CD14-positive monocyte (primary cell): ENCODE measurements at regions not wholly inside any gene's neighbourhood (a gene's known extent, or its start where the extent isn't known, plus 50 kb on each side); places are given as distances from the start of the nearest gene placed in this dataset.

Experiments
- DNase-seq, 3 donors: peaks; one replicate each; pipeline ENCODE4 v3.0.0-alpha.2; 2011 to 2022
- H2AFZ ChIP-seq: 2 replicates; pipeline ENCODE4 v1.6.0; 2012; ENCODE audit warnings: mild to moderate bottlenecking, low read depth, low read length, inconsistent platforms; ENCODE audit not compliant: insufficient read depth, poor library complexity, severe bottlenecking
- H3K27ac ChIP-seq, 2 donors: 1 replicate in 1 of 2; 2 replicates in 1 of 2; pipeline ENCODE4 v1.5.1; 2012 to 2013; ENCODE audit warnings: low read length in 2 of 2, control low read depth in 1 of 2, inconsistent platforms in 1 of 2, low read depth in 1 of 2, mild to moderate bottlenecking in 1 of 2
- H3K27me3 ChIP-seq, 2 donors: one replicate each; pipeline versions ENCODE4 v1.6.0 to v1.6.1; 2011 to 2013; ENCODE audit warnings: low read length in 2 of 2; ENCODE audit not compliant: control insufficient read depth in 2 of 2, insufficient read depth in 2 of 2
- H3K36me3 ChIP-seq, 2 donors: replicated peaks in 1 of 2; 1 replicate in 1 of 2; 2 replicates in 1 of 2; pipeline versions ENCODE4 v1.5.1 to v1.6.1; 2012 to 2013; ENCODE audit warnings: low read length in 2 of 2, control low read depth in 1 of 2, inconsistent platforms in 1 of 2, mild to moderate bottlenecking in 1 of 2; ENCODE audit not compliant: insufficient read depth in 2 of 2, control insufficient read depth in 1 of 2
- H3K4me1 ChIP-seq, 2 donors: 1 replicate in 1 of 2; 2 replicates in 1 of 2; pipeline versions ENCODE4 v1.5.1 to v1.6.1; 2012 to 2013; ENCODE audit warnings: low read length in 2 of 2, control low read depth in 1 of 2, inconsistent platforms in 1 of 2, mild to moderate bottlenecking in 1 of 2, moderate library complexity in 1 of 2; ENCODE audit not compliant: insufficient read depth in 2 of 2, control insufficient read depth in 1 of 2
- H3K4me2 ChIP-seq: replicated peaks from 2 replicates; pipeline ENCODE3; 2012; ENCODE audit warnings: low read length, moderate library complexity, mild to moderate bottlenecking; ENCODE audit not compliant: poor library complexity, severe bottlenecking; ENCODE audit errors: extremely low read depth
- H3K4me3 ChIP-seq, 3 experiments: fragments of 200-600 bp in 1 of 3; sonication (generic) in 1 of 3; replicated peaks in 1 of 3; 1 replicate in 2 of 3; 2 replicates in 1 of 3; pipeline ENCODE4 v1.5.1; 2011 to 2013; ENCODE audit warnings: low read length in 3 of 3, mild to moderate bottlenecking in 3 of 3, control low read depth in 2 of 3, low read depth in 2 of 3, inconsistent platforms in 1 of 3, moderate library complexity in 1 of 3
- H3K79me2 ChIP-seq: 2 replicates; pipeline ENCODE4 v1.6.0; 2012; ENCODE audit warnings: mild to moderate bottlenecking, control low read depth, inconsistent platforms, low read length, moderate library complexity; ENCODE audit not compliant: insufficient read depth
- H3K9ac ChIP-seq: 2 replicates; pipeline ENCODE4 v1.6.0; 2017; ENCODE audit warnings: low read length, mild to moderate bottlenecking; ENCODE audit not compliant: insufficient read depth, poor library complexity, severe bottlenecking
- H3K9me3 ChIP-seq, 2 donors: replicated peaks in 1 of 2; 1 replicate in 1 of 2; 2 replicates in 1 of 2; pipeline versions ENCODE4 v1.5.1 to v1.6.1; 2012 to 2013; ENCODE audit warnings: low read length in 2 of 2, control low read depth in 1 of 2; ENCODE audit not compliant: control insufficient read depth in 1 of 2, insufficient read depth in 1 of 2
- H4K20me1 ChIP-seq: 2 replicates; pipeline ENCODE4 v1.6.0; 2012; ENCODE audit warnings: mild to moderate bottlenecking, low read length, control low read depth, moderate library complexity; ENCODE audit not compliant: insufficient read depth
- H3K27ac Mint-ChIP-seq, 7 donors: one replicate each; pipeline ENCODE4 v1.8.0; 2020; ENCODE audit warnings: mild to moderate bottlenecking in 7 of 7, mixed read lengths in 7 of 7, moderate library complexity in 6 of 7, inconsistent platforms in 2 of 7
- H3K27me3 Mint-ChIP-seq, 3 donors: one replicate each; pipeline ENCODE4 v1.8.0; 2021 to 2022; ENCODE audit warnings: low read depth in 3 of 3, mild to moderate bottlenecking in 3 of 3, mixed read lengths in 3 of 3, moderate library complexity in 3 of 3, inconsistent platforms in 1 of 3
- H3K36me3 Mint-ChIP-seq, 2 donors: one replicate each; pipeline ENCODE4 v1.8.0; 2020; ENCODE audit warnings: mixed read lengths in 2 of 2, inconsistent platforms in 1 of 2, mild to moderate bottlenecking in 1 of 2
- H3K4me1 Mint-ChIP-seq: one replicate; pipeline ENCODE4 v1.8.0; 2020; ENCODE audit warnings: mild to moderate bottlenecking, mixed read lengths
- H3K4me3 Mint-ChIP-seq, 2 donors: one replicate each; pipeline ENCODE4 v1.8.0; 2020; ENCODE audit warnings: mild to moderate bottlenecking in 2 of 2, mixed read lengths in 2 of 2, moderate library complexity in 1 of 2
- H3K9me3 Mint-ChIP-seq, 7 donors: one replicate each; pipeline ENCODE4 v1.8.0; 2020 to 2022; ENCODE audit warnings: mixed read lengths in 7 of 7, mild to moderate bottlenecking in 6 of 7, moderate library complexity in 6 of 7, inconsistent platforms in 2 of 7
- WGBS: methylation state at CpG from one replicate; pipeline ENCODE4 v1.1.5; 2013; ENCODE audit warnings: missing lambda C conversion rate; ENCODE audit not compliant: insufficient coverage; 5-methylcytosine and 5-hydroxymethylcytosine counted together
- intact Hi-C, 2 donors: fragments of 100-400 bp; cut with micrococcal nuclease; formaldehyde crosslinking; loops; one replicate each; pipeline versions ENCODE4 v1.15.0 to v1.15.1; 2023
- TF ChIP-seq, protein P1 (sequence below): fragments of 200-600 bp; IDR thresholded peaks from one replicate; pipeline ENCODE4 v1.8.0; 2022; ENCODE audit warnings: antibody characterized with exemption, mild to moderate bottlenecking

DNA sequence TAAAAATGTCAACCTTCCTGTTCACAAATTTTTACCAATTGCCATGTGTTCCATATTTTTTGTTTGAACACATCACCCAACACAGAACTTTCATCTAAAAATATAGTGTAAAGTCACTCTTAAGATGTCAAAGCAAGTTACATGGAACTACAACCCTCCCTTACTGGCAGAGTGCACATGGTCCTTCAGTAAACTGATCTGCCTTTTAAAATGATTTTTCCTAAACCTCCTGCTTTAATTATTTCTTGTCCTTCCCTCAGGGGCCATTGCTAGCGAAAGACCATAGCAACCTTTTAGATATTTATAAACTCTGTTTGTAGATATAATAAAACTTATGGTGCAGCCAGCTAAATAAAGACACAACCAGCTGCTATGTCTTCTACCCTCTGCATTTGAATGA lies 255.2 kb upstream of the FAR2 start:
- Mint-ChIP-seq H3K9me3 (peaks cover 0 to 11% (median 7%) of the 10 kb centered on the region in 7 donors), H3K36me3 (no peaks in the 10 kb centered on the region), H3K27me3 (no peaks in the 10 kb centered on the region), H3K27ac (no peak overlapping the region), H3K4me3 (no peak overlapping the region), H3K4me1 (no peaks in the 10 kb centered on the region)
- H3K27me3 ChIP-seq: no peaks in the 10 kb centered on the region
- H3K9ac ChIP-seq: no peak overlapping the region
- H4K20me1 ChIP-seq: no peaks in the 10 kb centered on the region
- no peaks in the 10 kb centered on the region for H3K36me3 ChIP-seq
- H3K27ac ChIP-seq: no peak overlapping the region
- peaks cover 6 to 7% of the 10 kb centered on the region in 2 donors for H3K9me3 ChIP-seq
- no CpG with 5 or more reads among the region's 1 CpG for WGBS
- no peak overlapping the region for H2AFZ ChIP-seq
- TF ChIP-seq, protein P1, sequence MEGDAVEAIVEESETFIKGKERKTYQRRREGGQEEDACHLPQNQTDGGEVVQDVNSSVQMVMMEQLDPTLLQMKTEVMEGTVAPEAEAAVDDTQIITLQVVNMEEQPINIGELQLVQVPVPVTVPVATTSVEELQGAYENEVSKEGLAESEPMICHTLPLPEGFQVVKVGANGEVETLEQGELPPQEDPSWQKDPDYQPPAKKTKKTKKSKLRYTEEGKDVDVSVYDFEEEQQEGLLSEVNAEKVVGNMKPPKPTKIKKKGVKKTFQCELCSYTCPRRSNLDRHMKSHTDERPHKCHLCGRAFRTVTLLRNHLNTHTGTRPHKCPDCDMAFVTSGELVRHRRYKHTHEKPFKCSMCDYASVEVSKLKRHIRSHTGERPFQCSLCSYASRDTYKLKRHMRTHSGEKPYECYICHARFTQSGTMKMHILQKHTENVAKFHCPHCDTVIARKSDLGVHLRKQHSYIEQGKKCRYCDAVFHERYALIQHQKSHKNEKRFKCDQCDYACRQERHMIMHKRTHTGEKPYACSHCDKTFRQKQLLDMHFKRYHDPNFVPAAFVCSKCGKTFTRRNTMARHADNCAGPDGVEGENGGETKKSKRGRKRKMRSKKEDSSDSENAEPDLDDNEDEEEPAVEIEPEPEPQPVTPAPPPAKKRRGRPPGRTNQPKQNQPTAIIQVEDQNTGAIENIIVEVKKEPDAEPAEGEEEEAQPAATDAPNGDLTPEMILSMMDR: no peak
- H3K4me1 ChIP-seq: no peaks in the 10 kb centered on the region
- H3K4me3 ChIP-seq: no peak overlapping the region
- H3K4me2 ChIP-seq: no peak overlapping the region
- no peaks in the 10 kb centered on the region for H3K79me2 ChIP-seq
- no peak for DNase-seq
- intact Hi-C loops: no loop called here

DNA sequence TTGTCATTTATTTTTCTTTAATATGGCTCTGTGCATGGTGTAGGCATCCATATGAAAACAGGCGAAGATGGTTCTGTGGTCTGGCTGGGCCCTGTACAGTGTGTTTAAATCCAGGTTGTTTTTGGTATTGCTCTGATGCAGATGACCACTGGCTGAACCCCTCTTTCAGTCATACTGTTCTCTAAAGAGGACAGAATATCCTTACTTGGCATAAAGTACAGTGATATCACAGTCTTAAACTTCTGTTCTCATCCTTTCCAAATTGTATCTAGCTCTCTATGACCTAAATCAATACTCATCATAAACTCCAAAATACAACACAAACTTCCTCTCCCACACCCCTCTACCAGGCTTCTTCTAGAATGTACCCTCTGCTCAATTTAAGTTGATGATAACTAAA lies 252.7 kb upstream of the FAR2 start:
- Histone ChIP-seq H3K36me3 (no peaks in the 10 kb centered on the region), H3K9ac (no peak overlapping the region), H3K4me1 (no peaks in the 10 kb centered on the region), H4K20me1 (no peaks in the 10 kb centered on the region), H3K79me2 (no peaks in the 10 kb centered on the region), H3K4me2 (no peak overlapping the region), H3K27me3 (no peaks in the 10 kb centered on the region), H2AFZ (no peak overlapping the region), H3K27ac (no peak overlapping the region), H3K9me3 (peaks cover 13 to 14% of the 10 kb centered on the region in 2 donors), H3K4me3 (no peak overlapping the region)
- TF ChIP-seq, protein P1: no peak
- intact Hi-C loops: no loop called here
- H3K9me3 Mint-ChIP-seq: peaks cover 6 to 23% (median 12%) of the 10 kb centered on the region in 7 donors
- no peaks in the 10 kb centered on the region for H3K4me1 Mint-ChIP-seq
- no peaks in the 10 kb centered on the region for H3K36me3 Mint-ChIP-seq
- no peak overlapping the region for H3K4me3 Mint-ChIP-seq
- no peak for DNase-seq
- H3K27ac Mint-ChIP-seq: no peak overlapping the region
- WGBS: no CpG with 5 or more reads among the region's 1 CpG
- H3K27me3 Mint-ChIP-seq: no peaks in the 10 kb centered on the region
